DMS53 treated with DMSO at 0.1 percent for 48 hours (cell line): ENCODE measurements at regions not wholly inside any gene's neighbourhood (a gene's known extent, or its start where the extent isn't known, plus 50 kb on each side); places are given as distances from the start of the nearest gene placed in this dataset.
"Not testable (repeated sequence)": the region's sequence is repeated elsewhere in the genome, so short reads cannot be mapped to it uniquely, and the experiment has no call there.

ENCODE experiments used
- DNase-seq: peaks from one replicate; lab custom pipeline; 2025; ENCODE audit not compliant: unreplicated experiment; lab: John Stamatoyannopoulos, UW

DNA sequence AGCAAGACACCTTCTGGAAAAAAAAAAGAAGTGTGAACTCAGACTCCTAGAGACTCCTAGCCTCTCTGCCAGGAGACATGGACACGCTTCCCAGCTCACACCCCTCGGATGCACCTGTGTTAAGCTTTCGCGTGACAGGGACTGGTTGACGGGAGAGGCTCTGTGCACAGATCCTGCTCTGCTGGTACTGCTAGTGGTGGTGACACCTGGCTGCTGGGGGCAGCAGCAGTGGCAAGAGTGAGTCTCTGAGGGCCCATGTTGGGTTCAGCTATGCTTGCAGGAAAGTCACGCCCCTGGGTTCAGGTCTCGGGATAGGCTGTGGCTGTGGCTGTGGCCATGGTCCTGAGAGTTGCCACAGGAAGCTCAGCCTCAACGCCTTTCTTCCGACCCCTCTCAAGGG lies 81.1 kb downstream of the XRCC2 start:
- DNase-seq, result no peak

DNA sequence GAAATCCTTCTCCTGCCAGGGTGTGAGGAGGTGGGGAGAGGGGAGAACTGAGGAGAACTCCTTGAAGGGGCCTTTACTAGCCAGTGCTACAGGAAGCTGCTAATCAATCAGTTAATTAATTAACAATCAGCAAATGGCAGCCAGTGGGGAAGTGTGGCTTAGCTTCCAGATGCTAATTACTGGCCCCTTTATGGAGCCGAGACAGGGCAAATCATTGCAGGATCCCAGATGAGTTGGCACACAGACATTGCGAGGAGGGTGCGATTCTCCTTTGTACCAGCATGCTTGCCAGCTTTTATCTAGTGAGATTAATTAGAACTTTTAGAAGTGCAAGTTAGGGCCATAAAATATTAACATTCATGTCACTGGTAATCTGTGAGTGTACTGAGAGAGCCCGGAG lies 84.0 kb downstream of the XRCC2 start:
- DNase-seq, result no peak

DNA sequence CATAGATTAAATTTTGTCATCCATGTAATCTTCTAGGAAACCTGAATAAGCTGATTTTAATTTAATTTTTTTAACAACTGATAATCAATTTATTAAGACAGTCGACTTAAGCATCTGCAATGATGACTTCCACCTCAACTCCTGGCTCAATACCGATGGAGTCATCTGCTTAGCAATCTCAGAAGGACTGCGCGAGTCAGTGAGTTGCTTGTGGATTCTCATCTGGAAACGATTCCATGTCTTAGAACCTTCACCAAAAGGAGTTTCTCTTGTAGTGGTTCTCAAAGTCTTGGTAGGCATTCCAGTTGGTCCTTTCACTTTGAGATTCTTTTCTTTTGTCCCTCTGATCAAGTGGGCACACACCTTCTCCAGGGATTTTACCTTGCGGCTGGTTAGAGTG lies 85.5 kb downstream of the XRCC2 start:
- no peak for DNase-seq

DNA sequence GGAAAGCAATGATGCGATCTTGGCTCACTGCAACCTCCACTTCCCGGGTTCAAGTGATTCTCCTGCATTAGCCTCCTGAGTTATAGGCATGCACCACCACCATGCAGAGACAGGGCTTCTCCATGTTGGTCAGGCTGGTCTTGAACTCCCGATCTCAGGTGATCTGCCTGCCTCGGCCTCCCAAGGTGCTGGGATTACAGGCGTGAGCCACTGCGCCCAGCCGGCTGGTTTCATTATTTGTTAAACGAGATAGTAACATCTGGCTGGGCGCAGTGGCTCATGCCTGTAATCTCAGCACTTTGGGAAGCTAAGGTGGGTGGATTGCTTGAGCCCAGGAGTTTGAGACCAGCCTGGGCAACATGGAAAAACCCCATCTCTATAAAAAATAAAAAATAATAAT lies 86.1 kb downstream of the XRCC2 start:
- DNase-seq, result not testable (repeated sequence)

DNA sequence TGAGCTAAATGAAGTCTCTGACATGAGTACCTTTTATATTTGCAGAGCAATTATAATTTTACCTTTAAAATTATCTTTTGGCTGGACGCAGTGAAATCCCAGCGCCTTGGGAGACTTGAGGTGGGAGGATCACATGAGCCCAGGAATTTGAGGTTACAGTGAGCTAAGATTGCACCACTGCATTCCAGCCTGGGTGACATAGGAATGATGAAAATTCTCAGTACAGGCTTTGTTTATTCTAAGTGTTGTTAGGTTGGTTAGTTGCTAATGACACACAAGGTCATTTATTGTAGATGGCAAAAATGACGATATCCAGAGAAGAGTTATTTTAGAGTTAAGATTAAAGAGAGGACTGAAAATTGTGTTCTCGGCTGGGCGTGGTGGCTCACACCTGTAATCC lies 87.6 kb downstream of the XRCC2 start:
- DNase-seq, result no peak

DNA sequence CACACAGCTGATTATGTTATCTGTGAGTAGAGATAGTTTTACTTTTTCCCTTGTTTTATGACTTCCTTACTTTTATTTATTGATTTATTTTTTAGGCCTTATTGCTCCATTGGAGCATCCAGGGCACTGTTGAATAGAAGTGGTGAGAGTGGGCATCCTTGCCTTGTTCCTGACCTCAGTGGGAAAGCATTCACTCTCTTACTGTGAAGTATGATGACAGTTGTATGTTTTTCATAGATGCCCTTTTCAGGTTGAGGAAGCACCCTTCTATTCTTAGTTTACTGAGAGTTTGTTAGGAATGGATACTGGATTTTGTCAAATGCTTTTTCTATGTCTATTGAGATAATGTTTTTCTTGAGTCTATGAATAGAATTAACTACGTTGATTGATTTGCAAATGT lies 88.6 kb downstream of the XRCC2 start:
- DNase-seq, result no peak

DNA sequence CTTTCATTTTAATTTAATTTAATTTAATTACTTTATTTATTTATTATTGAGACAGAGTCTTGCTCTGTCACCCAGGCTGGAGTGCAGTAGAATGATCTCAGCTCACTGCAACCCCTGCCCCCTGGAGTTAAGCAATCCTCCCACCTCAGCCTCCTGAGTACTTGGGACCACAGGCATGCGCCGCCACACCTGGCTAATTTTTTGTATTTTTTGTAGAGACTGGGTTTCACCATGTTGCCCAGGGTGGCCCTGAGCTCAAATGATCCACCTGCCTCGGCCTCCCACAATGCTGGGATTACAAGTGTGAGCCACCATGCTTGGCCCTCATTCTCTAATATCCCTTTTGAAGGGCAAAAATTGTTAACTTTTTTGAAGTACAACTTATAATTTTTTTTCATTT lies 92.9 kb downstream of the XRCC2 start:
- no peak for DNase-seq

DNA sequence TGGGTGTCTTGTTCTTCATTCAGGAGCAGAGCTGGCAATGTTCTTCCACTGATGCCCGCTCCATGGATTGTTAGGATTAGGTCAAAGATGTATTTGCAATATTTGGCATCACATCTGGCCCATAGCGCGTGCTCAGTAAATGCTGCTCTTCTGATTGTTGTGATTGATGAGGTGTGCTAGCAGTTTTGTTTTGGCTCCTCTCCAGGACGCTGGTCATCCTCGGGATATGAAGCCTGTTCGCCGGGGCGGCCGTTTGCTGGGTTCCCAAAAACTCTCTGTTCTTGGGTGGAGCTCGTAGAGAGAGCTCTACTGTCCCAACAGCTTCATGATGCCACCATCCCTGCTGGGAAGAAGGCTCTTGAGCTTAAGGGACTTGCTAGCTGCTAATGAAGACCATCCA lies 96.9 kb downstream of the XRCC2 start:
- DNase-seq, result no peak

DNA sequence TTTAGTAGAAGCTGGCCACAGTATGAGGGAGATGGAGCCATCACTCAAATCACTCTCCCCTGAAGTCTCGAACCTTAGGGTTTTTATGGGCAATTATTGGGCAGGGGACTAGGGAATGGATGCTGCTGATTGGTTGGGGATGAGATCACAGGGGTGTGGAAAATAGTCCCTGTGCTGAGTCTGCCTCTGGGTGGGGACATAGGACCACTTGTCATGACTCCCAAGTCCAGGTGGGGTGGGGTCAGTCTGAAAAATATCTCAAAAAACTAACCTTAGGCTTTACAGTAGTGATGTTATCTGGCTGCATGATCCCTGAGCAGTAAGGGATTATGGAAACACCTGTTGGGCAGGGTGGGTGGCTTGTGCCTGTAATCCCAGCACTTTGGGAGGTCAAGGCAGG lies 98.6 kb downstream of the XRCC2 start:
- DNase-seq, result no peak

DNA sequence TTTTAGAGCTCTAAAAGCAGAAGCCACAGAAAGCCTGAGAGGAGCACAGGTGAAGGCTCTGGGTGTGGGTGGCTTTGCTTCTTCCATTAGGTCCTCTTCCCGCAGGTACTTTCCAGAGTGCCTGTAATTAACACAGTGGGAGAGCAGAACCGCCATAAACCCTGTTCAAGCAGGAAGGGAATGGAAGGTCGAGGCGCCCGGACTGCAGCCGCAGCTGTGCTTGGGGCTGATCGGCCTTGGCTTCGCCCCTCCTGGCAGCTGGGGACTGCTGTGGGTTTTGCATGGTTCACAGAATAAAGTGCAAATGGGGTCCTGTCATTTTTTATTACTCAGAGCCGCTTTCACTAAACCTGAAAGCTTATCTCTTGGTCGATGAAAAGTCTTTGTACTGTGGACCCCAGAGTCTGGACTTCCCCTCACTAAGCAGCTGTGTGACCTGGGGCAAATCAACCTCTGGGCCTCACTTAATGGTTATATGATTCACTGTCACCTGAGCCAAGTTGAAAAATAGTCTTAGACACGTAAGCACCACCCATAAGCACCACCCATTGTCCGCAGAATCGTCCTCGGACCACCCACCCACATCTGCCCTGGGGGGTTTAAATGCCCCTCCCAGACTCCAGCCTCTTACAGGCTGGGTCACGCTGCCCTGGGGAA lies 100.9 kb downstream of the XRCC2 start:
- DNase-seq, result no peak

DNA sequence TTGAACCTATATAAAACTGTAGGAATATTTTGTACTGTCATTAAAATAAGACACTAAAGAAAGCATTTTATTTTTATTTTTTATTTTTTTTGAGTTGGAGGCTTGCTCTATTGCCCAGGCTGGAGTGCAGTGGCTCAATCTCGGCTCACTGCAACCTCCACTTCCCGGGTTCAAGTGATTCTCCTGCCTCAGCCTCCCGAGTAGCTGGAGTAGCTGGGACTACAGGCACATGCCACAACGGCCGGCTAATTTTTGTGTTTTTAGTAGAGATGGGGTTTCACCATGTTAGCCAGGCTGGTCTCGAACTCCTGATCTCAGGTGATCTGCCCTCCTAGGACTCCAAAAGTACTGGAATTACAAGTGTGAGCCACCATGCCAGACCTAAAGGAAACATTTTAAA lies 102.8 kb downstream of the XRCC2 start:
- DNase-seq, result not testable (repeated sequence)

DNA sequence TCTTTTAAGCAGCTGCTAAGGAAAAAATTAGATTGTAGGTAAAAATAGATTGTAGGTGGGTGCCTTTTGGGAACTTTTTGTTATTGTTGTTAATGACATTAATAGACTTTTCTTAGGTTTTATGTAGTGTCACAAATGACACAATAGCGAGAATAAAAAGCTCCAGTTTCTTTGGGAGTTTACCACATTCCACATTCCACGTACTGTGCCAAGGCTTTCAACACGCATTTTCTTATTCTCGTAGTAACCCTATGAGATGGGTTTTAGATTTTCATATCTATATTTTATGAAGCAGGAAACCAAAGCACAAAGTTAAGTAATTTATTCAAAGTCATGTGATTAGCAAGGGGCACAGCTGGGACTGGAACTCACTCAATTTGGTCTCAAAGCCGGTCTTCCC lies 103.8 kb downstream of the XRCC2 start:
- no peak for DNase-seq

DNA sequence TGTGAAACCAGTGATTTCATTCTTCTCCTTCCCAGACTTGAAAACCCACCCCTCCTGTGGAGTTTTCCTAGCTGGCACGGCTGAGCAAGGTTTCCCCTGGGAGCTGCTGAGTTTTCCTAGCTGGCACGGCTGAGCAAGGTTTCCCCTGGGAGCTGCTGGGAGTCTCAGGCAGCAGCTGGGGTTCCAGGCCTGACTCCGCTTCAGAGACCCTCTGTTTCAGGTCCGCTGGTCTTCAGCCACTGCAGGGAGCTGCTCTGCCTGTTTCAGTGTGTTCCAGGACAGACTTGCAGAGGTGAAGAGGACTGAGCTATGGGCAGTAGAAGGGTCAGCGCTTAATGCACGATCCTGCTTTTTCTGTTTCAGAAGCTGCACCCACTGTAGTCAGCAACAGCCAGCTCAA lies 104.9 kb downstream of the XRCC2 start:
- no peak for DNase-seq

DNA sequence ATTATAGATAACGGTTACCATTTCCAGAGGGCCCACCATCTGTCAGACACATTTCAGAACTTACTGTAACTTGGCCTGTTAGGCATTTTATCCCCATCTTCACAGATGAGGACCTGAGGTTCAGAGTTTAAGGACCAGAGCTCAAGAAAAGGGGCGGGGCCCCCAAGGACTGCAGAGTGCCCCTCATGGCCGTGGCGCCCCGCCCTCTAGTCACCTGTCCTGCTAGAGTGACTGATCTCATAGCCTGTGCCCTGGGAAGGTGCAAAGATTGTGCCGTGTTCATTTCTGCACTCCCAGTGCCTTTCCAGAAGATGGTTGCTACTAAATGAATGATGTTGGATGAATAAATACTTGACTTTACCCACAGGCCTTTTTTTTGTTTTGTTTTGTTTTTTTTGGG lies 107.0 kb downstream of the XRCC2 start:
- no peak for DNase-seq

DNA sequence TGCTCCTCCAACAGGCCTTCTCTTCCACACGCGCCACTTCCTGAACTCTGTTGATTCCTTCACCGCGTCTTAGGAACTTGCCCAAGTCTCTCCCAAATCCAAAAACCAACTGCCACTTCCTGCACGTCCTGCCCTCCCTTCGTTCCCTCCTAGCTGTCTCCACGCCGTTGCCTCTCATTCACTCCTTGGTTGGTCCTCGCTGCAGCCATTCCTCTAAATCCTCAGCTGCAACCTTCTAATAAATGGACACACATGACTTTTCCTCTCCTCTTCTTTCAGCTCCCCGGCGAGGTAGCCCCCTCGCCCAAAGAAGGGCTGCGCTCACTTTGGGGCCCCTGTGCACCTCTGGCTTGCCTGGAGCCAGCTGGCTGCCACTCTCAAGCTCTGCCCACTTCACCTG lies 110.2 kb downstream of the XRCC2 start:
- DNase-seq, result no peak

DNA sequence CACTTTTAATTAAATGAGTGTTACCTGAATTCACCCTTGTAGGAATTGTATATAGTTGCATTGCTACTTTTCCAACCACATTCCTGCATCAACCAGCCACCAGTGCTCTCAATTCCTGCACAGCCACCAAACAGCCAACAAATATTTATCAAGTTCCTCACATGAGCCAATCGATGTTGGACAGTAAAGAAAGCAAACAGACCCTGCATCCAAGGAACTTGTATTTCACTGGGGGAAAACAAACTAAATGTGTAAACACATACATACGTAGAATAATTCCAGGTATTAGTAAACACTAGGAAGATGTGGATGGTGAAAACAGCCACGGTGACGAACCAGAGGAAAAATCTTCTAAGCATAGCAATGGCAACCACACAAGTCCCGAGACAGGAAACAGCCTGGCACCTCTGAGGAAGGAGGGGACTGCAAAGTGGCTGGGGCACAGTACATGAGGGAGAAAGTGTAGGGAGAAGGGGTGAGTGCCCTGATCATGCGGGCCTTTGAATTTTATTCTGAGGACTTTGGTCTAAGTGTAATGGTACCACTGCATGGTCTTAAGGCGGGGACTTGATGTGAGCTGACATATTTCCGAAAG lies 111.2 kb downstream of the XRCC2 start:
- no peak for DNase-seq

DNA sequence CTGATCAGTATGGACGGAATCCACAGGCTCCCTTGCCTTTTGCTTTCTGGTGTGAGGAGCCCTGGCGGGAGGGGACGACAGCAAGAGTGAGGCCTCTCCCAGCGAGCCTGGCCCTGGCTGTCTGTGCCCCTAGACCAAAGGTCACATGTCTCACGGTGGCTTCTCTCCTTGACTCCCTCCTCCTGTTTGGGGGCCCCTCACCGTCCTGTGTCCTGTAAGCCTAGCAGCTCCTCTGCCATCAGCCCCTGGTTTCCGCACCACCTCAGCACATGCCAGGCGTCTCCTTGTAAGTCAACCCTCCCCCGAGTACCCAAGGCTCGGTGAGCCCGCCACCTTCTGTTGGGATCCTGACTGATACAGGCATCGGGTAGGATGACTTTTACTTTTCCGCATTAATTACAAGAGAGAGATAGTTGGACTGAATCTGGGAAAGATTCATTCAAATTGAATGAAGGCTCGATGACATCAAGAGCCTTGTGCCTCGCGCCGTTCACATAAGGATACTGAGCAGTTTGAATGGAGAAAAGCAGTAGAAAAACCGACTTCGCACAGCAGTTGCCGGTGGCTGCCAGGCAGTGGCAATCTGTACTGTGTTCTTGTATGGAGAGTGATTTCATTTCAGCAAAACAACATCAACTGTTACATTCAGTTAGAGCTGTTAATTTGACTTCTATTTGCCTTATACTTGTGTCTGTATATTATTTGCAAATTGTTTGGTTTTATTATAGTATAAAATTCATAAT lies 119.8 kb downstream of the XRCC2 start:
- no peak for DNase-seq

DNA sequence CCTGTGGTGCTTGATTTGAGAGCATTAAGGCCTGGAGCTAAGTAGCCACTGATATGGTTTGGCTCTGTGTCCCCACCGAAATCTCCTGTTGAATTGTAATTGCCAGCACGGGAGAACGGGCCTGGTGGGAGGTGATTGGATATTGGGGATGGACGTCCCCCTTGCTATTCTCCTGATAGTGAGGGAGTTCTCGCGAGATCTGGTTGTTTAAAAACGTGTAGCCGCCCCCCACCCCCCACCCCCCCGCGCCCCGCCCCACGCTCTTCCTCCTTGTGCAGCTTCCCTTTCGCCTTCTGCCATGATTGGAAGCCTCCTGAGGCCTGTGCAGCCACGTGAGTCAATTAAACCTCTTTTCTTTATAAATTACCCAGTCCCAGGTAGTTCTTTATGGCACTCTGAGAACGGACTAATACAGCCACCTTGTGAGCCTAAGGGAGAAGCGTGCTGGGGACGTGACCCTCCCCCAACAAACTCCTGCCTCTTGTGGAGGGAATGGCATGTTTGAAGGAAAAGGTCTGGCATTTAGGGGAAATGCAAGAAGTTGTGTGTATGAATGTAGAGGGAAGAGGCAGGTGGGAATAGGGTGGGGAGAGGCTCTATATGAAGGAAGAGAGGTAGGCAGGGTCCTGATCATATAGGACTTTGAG lies 118.0 kb upstream of the KMT2C start:
- no peak for DNase-seq

DNA sequence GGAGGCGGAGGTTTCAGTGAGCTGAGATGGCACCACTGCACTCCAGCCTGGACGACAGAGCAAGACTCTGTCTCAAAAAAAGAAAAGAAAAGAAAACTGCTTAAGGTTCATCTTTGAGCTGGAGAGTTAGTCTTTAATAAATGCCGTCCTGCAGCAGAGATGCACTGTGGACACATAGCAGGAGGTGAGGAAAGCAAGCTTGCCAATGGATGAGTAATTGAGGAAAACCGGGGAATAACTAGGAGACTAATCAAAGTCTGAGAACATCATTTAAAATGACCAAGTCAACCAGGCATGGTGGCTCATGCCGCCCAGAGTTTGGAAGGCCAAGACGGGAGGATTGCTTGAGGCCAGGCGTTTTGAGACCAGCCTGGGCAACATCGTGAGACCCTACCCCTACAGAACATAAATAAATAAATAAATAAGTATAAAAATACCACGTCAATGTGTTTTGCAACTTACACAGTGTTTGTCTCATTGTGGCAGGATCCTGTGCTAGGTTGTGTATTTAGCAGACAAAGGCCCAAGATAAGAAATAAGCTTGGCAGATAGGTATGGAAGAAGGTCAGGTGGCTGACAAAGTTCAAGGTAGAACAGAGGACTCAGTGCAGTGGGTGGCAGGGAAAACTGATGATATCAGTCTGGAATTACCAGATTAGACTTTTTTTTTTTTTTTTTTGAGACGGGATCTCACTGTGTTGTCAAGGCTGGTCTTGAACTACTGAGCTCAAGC lies 115.7 kb upstream of the KMT2C start:
- no peak for DNase-seq

DNA sequence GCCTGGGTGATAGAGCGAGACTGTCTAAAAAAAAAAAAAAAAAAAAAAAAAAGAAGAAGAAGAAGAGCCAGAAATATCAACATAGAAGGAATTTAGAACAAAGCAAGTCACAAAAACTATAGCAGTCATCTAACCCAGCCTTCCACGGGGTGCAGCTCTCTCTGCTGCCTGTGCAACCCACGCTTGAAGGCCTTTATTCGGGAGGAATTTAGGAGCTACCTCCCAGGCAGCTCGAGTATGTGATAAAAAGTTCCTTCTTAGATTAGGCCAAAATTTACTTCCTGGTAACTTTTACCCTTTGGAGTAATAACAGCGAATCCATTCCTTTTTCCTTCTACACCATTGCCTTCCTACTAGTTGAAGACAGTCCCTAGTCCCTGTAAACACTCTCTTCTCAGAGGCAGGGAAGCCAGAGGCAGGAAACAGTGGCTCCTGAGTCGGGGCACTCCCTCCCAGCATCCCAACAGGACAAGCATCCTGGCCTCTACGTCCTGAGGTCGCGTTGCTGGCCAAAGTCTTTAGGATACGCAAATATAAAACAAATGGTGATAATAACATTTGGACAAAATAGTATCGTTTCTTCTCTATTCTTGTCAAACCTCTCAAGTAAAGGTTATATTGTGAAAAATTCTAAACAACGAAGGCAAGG lies 109.3 kb upstream of the KMT2C start:
- no peak for DNase-seq

DNA sequence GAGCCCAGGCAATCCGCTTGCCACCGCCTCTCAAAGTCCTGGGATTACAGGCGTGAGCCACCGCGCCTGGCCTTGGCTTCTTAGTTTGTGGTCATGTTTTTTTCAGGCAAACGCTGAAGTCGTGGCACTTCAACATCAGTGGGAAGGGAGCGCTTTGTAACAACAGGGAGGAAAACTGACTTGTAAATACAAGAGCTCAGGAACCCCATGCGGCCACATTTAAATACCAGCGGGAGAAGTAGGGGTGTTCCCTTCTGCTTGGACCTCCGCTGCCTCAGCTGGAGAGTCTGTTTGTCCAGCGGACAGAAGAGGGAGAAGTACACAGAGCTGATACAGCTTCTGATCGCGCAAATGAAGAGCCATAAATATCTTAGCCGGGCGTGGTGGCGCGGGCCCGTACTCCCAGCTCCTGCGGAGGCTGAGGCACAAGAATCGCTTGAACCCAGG lies 108.7 kb upstream of the KMT2C start:
- DNase-seq, result no peak
